D721Med (cell line): ENCODE measurements at regions not wholly inside any gene's neighbourhood (a gene's known extent, or its start where the extent isn't known, plus 50 kb on each side); places are given as distances from the start of the nearest gene placed in this dataset.

ENCODE experiments used
- DNase-seq: peaks from one replicate; pipeline ENCODE4 v3.0.0; 2011; ENCODE audit warnings: low spot score; ENCODE audit not compliant: insufficient read length
- FAIRE-seq: peaks from 2 replicates; lab custom pipeline; 2011; peaks lifted over from hg19 to GRCh38; lab: Jason Lieb, UNC
- TF ChIP-seq, protein P1 (sequence below): IDR thresholded peaks from 2 replicates; pipeline ENCODE4 v1.5.1; 2012; ENCODE audit warnings: mild to moderate bottlenecking, control low read depth; ENCODE audit not compliant: insufficient read depth; ENCODE audit errors: missing control alignments

DNA sequence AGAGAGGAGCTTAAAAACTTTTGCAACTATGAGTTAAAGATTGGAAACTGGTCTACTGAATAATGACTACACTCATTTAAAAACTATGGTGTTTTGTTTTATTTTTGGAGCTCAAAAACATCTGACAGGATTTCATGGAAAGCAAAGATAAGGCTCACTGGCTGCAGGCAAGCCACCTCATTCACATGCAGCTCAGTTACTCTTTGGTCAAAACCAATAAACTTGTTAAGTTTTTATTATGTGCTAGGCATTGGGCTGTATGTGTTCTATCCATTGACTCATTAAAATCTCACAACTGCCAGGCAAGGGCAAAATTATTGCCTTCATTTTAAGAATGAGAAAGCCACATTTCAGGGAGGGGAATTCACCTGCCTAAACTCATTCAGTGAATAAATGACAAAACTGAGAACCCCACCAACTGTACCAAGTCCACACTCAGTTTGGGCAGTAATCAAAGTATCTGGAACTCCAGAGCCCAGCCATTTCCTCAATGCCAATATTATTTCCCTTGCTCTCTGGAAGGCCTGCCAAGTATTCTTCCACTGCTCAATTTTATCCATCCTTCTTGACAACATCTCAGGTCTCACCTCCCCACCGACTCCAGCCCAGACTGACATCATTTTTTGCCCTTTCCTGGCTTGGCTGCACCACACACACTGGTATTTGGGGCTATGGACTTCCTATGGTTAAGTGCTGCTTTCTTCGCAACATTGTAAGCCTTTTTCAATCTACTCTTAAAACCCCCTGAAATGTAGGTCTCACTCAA, 401.1 kb upstream of the NFIA start:
- TF ChIP-seq, protein P1, sequence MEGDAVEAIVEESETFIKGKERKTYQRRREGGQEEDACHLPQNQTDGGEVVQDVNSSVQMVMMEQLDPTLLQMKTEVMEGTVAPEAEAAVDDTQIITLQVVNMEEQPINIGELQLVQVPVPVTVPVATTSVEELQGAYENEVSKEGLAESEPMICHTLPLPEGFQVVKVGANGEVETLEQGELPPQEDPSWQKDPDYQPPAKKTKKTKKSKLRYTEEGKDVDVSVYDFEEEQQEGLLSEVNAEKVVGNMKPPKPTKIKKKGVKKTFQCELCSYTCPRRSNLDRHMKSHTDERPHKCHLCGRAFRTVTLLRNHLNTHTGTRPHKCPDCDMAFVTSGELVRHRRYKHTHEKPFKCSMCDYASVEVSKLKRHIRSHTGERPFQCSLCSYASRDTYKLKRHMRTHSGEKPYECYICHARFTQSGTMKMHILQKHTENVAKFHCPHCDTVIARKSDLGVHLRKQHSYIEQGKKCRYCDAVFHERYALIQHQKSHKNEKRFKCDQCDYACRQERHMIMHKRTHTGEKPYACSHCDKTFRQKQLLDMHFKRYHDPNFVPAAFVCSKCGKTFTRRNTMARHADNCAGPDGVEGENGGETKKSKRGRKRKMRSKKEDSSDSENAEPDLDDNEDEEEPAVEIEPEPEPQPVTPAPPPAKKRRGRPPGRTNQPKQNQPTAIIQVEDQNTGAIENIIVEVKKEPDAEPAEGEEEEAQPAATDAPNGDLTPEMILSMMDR = no peak

GRCh38 chr1:60679524-60680375, 402.6 kb upstream of the NFIA start:
- TF ChIP-seq, protein P1 = no peak
- DNase-seq (no peak), FAIRE-seq (no peak)

More for the DNA sequence above, 401.1 kb upstream of the NFIA start:
- FAIRE-seq (no peak), DNase-seq (no peak)

DNA sequence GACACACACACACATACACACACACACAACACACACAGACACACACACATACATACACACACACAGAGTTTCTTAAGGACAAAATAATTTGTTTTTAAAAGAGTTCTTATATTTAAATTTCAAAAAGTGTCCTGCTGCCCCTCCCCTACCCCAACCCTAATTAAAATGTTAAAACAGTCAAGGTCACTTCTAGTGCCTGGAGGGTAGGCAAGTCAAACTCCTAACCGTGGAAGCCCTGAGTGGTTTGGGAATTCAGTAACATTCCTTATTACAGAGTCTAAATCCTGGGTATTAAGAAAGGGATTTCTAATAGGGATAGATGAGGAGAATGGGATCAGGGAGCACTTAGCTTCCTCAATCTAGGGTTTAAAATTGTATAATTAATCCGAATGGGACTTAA, 403.6 kb upstream of the NFIA start:
- DNase-seq = no peak
- FAIRE-seq = no peak
- TF ChIP-seq, protein P1 = no peak

DNA sequence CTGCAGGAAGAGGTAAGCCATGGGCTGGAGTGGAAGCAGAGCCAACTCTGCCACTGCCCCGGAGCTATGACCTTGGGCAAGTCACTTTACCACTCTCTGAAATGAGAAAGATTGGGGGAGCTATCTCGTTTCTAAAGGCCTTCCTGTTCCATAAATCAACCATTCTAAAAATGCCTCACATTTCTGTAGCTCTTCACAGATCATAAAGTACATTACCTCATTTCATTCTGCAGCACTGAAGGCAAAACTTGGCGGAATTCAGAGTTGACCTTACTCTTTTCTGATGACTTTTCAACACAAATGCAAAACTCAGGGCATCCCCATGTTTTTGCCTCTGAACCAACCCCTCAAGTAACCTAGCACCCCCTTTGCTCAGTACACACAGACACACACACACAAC, 404.0 kb upstream of the NFIA start:
- no peak for FAIRE-seq

GRCh38 chr1:60672449-60672848, 409.9 kb upstream of the NFIA start:
- no peak for DNase-seq
- TF ChIP-seq, protein P1 = no peak
- FAIRE-seq = no peak

More for the DNA sequence above, 404.0 kb upstream of the NFIA start:
- TF ChIP-seq, protein P1 = no peak
- DNase-seq = no peak

DNA sequence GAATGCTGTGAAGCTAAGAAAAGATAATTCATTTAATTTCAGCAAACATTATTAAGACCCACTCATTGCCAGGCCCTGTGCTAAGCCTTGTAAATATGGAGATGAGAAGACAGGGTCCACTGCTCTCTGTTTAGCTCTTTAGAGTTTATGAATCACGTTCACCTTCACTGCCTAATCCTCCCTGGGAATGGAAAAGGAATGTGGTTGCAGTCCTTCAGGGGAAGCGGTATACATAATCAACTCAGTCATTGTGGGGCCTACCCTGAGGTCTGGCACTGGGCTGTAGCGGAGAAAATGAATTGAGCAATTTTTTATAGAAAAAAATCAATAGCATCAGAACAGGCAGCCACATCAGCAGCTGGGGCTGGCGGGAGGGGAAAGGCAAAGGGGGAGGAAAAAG, 412.1 kb upstream of the NFIA start:
- TF ChIP-seq, protein P1 = no peak
- no peak for FAIRE-seq
- no peak for DNase-seq
